Glutamatergic neuron (in vitro differentiated cells): ENCODE measurements at regions not wholly inside any gene's neighbourhood (a gene's known extent, or its start where the extent isn't known, plus 50 kb on each side); places are given as distances from the start of the nearest gene placed in this dataset.

Experiments
- DNase-seq: peaks from one replicate; pipeline ENCODE4 v3.0.0; 2022
- H3K27ac Mint-ChIP-seq: one replicate; pipeline ENCODE4 v1.8.0; 2020; ENCODE audit warnings: mild to moderate bottlenecking, mixed read lengths, inconsistent platforms; ENCODE audit not compliant: unreplicated experiment
- H3K27me3 Mint-ChIP-seq: one replicate; pipeline ENCODE4 v1.8.0; 2020; ENCODE audit warnings: mild to moderate bottlenecking, moderate library complexity, mixed read lengths, inconsistent platforms; ENCODE audit not compliant: unreplicated experiment
- H3K36me3 Mint-ChIP-seq: one replicate; pipeline ENCODE4 v1.8.0; 2020; ENCODE audit warnings: mild to moderate bottlenecking, mixed read lengths, inconsistent platforms; ENCODE audit not compliant: unreplicated experiment
- H3K4me1 Mint-ChIP-seq: one replicate; pipeline ENCODE4 v1.8.0; 2020; ENCODE audit warnings: mild to moderate bottlenecking, low read depth, mixed read lengths, inconsistent platforms; ENCODE audit not compliant: unreplicated experiment
- H3K4me3 Mint-ChIP-seq: one replicate; pipeline ENCODE4 v1.8.0; 2020; ENCODE audit warnings: mild to moderate bottlenecking, mixed read lengths, inconsistent platforms; ENCODE audit not compliant: unreplicated experiment
- H3K9me3 Mint-ChIP-seq: one replicate; pipeline ENCODE4 v1.8.0; 2020; ENCODE audit warnings: mild to moderate bottlenecking, moderate library complexity, mixed read lengths, inconsistent platforms; ENCODE audit not compliant: unreplicated experiment
- CTCF ChIP-seq: fragments of 200-600 bp; sonication (generic); IDR thresholded peaks from one replicate; pipeline ENCODE4 v1.5.0; 2021; ENCODE audit not compliant: partially characterized antibody, unreplicated experiment

GRCh38 chr1:68594851-68595250, 98.0 kb upstream of the DEPDC1 start:
- Mint-ChIP-seq H3K4me3 (no peak overlapping the region), H3K4me1 (no peaks in the 10 kb centered on the region), H3K27ac (no peak overlapping the region), H3K9me3 (no peaks in the 10 kb centered on the region), H3K27me3 (no peaks in the 10 kb centered on the region), H3K36me3 (no peaks in the 10 kb centered on the region)
- DNase-seq = no peak
- TF ChIP-seq CTCF = no peak

- Mint-ChIP-seq H3K36me3 (no peaks in the 10 kb centered on the region), H3K27me3 (no peaks in the 10 kb centered on the region), H3K9me3 (no peaks in the 10 kb centered on the region), H3K4me3 (no peak overlapping the region), H3K27ac (no peak overlapping the region), H3K4me1 (no peaks in the 10 kb centered on the region)
- TF ChIP-seq CTCF = peak; percentile 64
- no peak for DNase-seq
Measured at GRCh38 chr1:68600049-68600661, 103.3 kb upstream of the DEPDC1 start.

GRCh38 chr1:68608289-68608688, 111.4 kb upstream of the DEPDC1 start:
- Mint-ChIP-seq H3K4me1 (no peaks in the 10 kb centered on the region), H3K4me3 (no peak overlapping the region), H3K9me3 (no peaks in the 10 kb centered on the region), H3K36me3 (no peaks in the 10 kb centered on the region), H3K27me3 (no peaks in the 10 kb centered on the region), H3K27ac (no peak overlapping the region)
- TF ChIP-seq CTCF = no peak
- no peak for DNase-seq

- TF ChIP-seq CTCF = no peak
- Mint-ChIP-seq H3K27ac (no peak overlapping the region), H3K36me3 (peaks cover 9% of the 10 kb centered on the region), H3K4me1 (no peaks in the 10 kb centered on the region), H3K4me3 (no peak overlapping the region), H3K9me3 (peaks cover 3% of the 10 kb centered on the region), H3K27me3 (no peaks in the 10 kb centered on the region)
- DNase-seq = no peak
Measured at GRCh38 chr1:68615312-68615711, 118.4 kb upstream of the DEPDC1 start.

- H3K27me3 Mint-ChIP-seq = no peaks in the 10 kb centered on the region
- DNase-seq = no peak
Measured at GRCh38 chr1:68617942-68618341, 121.1 kb upstream of the DEPDC1 start.

More at GRCh38 chr1:68617942-68618341, 121.1 kb upstream of the DEPDC1 start:
- peaks cover 9% of the 10 kb centered on the region for H3K36me3 Mint-ChIP-seq
- H3K27ac Mint-ChIP-seq = no peak overlapping the region
- no peaks in the 10 kb centered on the region for H3K4me1 Mint-ChIP-seq
- no peak for TF ChIP-seq CTCF
- H3K9me3 Mint-ChIP-seq = peaks cover 3% of the 10 kb centered on the region
- no peak overlapping the region for H3K4me3 Mint-ChIP-seq
